ENCODE measurements at regions not wholly inside any gene's neighbourhood (a gene's known extent, or its start where the extent isn't known, plus 50 kb on each side); places are given as distances from the start of the nearest gene placed in this dataset.

DNA sequence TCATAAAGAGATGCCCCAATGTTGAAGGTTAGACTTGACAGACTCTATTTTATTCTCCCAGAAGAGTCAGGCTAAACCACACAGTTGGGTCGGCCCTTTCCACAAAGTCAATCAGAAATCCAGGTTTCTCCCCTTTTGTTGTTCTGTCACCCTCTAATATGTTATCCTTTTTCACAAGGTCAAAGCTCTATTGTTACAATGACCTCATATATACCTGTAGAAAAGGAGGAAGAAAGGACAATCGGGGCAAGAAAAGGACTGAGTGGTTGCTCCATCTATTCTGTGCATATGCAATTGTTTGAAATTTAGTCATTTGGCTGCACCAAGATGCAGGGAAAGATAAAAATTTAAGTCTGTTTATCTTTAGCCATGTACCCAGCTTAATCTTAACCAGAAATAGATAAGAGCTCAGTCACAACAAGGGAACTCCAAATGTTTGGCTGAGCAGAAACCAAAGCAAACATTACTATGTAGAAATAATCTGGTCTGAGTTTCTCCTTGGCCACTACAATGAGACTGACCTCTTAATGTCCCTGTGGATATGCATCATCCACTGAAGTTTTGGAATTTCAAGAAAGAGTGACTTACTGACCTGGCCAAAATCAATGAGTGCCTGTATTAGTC, 503.7 kb downstream of the GALC start:
- Mint-ChIP-seq H3K4me1 (ENCODE audit: low read depth, unreplicated experiment) (peaks cover 17% of the 10 kb centered on the region), H3K27ac (ENCODE audit: unreplicated experiment) (no peak overlapping the region), H3K27me3 (ENCODE audit: unreplicated experiment) (peaks cover 3% of the 10 kb centered on the region), H3K36me3 (ENCODE audit: unreplicated experiment) (no peaks in the 10 kb centered on the region), H3K4me3 (ENCODE audit: unreplicated experiment) (no peak overlapping the region), H3K9me3 (ENCODE audit: unreplicated experiment) (no peaks in the 10 kb centered on the region)
- DNase-seq = no peak
- TF ChIP-seq, protein P1, sequence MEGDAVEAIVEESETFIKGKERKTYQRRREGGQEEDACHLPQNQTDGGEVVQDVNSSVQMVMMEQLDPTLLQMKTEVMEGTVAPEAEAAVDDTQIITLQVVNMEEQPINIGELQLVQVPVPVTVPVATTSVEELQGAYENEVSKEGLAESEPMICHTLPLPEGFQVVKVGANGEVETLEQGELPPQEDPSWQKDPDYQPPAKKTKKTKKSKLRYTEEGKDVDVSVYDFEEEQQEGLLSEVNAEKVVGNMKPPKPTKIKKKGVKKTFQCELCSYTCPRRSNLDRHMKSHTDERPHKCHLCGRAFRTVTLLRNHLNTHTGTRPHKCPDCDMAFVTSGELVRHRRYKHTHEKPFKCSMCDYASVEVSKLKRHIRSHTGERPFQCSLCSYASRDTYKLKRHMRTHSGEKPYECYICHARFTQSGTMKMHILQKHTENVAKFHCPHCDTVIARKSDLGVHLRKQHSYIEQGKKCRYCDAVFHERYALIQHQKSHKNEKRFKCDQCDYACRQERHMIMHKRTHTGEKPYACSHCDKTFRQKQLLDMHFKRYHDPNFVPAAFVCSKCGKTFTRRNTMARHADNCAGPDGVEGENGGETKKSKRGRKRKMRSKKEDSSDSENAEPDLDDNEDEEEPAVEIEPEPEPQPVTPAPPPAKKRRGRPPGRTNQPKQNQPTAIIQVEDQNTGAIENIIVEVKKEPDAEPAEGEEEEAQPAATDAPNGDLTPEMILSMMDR (IDR thresholded peaks at IDR 0.05; ENCODE audit: partially characterized antibody, unreplicated experiment) = no peak

- Mint-ChIP-seq H3K9me3 (ENCODE audit: unreplicated experiment) (no peaks in the 10 kb centered on the region), H3K27ac (ENCODE audit: unreplicated experiment) (no peak overlapping the region), H3K36me3 (ENCODE audit: unreplicated experiment) (peaks cover 3% of the 10 kb centered on the region), H3K4me3 (ENCODE audit: unreplicated experiment) (no peak overlapping the region), H3K4me1 (ENCODE audit: low read depth, unreplicated experiment) (no peaks in the 10 kb centered on the region), H3K27me3 (ENCODE audit: unreplicated experiment) (no peaks in the 10 kb centered on the region)
- TF ChIP-seq, protein P1 (IDR thresholded peaks at IDR 0.05; ENCODE audit: partially characterized antibody, unreplicated experiment) = no peak
- DNase-seq = no peak
These were observed 509.4 kb downstream of the GALC start for GRCh38 chr14:87483271-87484260.

GRCh38 chr14:87468531-87468930, 524.5 kb downstream of the GALC start:
- TF ChIP-seq, protein P1 (IDR thresholded peaks at IDR 0.05; ENCODE audit: partially characterized antibody, unreplicated experiment) = no peak
- H3K4me1 Mint-ChIP-seq (ENCODE audit: low read depth, unreplicated experiment) = peaks cover 5% of the 10 kb centered on the region
- no peaks in the 10 kb centered on the region for H3K36me3 Mint-ChIP-seq (ENCODE audit: unreplicated experiment)
- H3K9me3 Mint-ChIP-seq (ENCODE audit: unreplicated experiment) = no peaks in the 10 kb centered on the region
- no peaks in the 10 kb centered on the region for H3K27me3 Mint-ChIP-seq (ENCODE audit: unreplicated experiment)
- H3K4me3 Mint-ChIP-seq (ENCODE audit: unreplicated experiment) = no peak overlapping the region
- no peak overlapping the region for H3K27ac Mint-ChIP-seq (ENCODE audit: unreplicated experiment)
- no peak for DNase-seq

DNA sequence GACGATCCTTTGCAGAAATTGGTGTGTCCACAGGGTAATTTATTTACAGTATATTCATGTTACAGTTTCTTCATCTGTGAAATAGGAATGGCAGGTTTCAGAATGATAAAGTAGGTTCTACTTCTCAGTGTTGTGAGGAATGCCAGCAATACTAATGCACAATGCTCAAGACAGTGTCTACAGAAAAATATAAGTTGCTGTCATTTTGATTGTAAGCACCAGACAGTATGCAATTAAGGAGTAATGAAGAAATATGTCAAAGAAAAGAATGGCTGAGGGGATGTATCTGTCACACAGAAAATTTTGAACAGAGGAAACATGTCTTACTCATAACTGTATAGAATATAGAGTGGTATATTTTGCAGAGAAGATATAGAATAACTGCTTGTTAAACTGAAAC, 525.4 kb downstream of the GALC start:
- DNase-seq = no peak
- H3K27ac Mint-ChIP-seq (ENCODE audit: unreplicated experiment) = no peak overlapping the region
- H3K4me3 Mint-ChIP-seq (ENCODE audit: unreplicated experiment) = no peak overlapping the region
- no peaks in the 10 kb centered on the region for H3K27me3 Mint-ChIP-seq (ENCODE audit: unreplicated experiment)
- TF ChIP-seq, protein P1 (IDR thresholded peaks at IDR 0.05; ENCODE audit: partially characterized antibody, unreplicated experiment) = no peak
- H3K9me3 Mint-ChIP-seq (ENCODE audit: unreplicated experiment) = no peaks in the 10 kb centered on the region
- no peaks in the 10 kb centered on the region for H3K36me3 Mint-ChIP-seq (ENCODE audit: unreplicated experiment)
- peaks cover 5% of the 10 kb centered on the region for H3K4me1 Mint-ChIP-seq (ENCODE audit: low read depth, unreplicated experiment)

- H3K27ac Mint-ChIP-seq (ENCODE audit: unreplicated experiment) = no peak overlapping the region
- DNase-seq = no peak
- H3K9me3 Mint-ChIP-seq (ENCODE audit: unreplicated experiment) = no peaks in the 10 kb centered on the region
- no peak overlapping the region for H3K4me3 Mint-ChIP-seq (ENCODE audit: unreplicated experiment)
- peaks cover 11% of the 10 kb centered on the region for H3K4me1 Mint-ChIP-seq (ENCODE audit: low read depth, unreplicated experiment)
- TF ChIP-seq, protein P1 (IDR thresholded peaks at IDR 0.05; ENCODE audit: partially characterized antibody, unreplicated experiment) = no peak
- no peaks in the 10 kb centered on the region for H3K27me3 Mint-ChIP-seq (ENCODE audit: unreplicated experiment)
- no peaks in the 10 kb centered on the region for H3K36me3 Mint-ChIP-seq (ENCODE audit: unreplicated experiment)
These were observed 527.2 kb downstream of the GALC start for GRCh38 chr14:87465770-87466169.

Measured in glutamatergic neuron (in vitro differentiated cells).